Common myeloid progenitor, CD34-positive (primary cell): ENCODE measurements at regions not wholly inside any gene's neighbourhood (a gene's known extent, or its start where the extent isn't known, plus 50 kb on each side); places are given as distances from the start of the nearest gene placed in this dataset.

Experiments used
- CTCF ChIA-PET: fragments of 350-600 bp; sonication (Branson Sonifier 250); formaldehyde crosslinking; loops from one replicate; lab custom pipeline; 2021; ENCODE audit warnings: antibody characterized with exemption; lab: Charles Lee
- POLR2A ChIA-PET: fragments of 350-600 bp; sonication (Branson Sonifier 250); formaldehyde crosslinking; loops from one replicate; lab custom pipeline; 2021; ENCODE audit warnings: antibody characterized with exemption; lab: Charles Lee
- DNase-seq, 3 donors: peaks; one replicate each; pipeline versions ENCODE4 v3.0.0 to v3.0.0-alpha.2; 2013
- H3K27ac ChIP-seq, 2 experiments: 1 replicate in 1 of 2; 2 replicates in 1 of 2; pipeline ENCODE4 v1.7.0; 2013; ENCODE audit warnings: inconsistent platforms in 2 of 2, low read length in 2 of 2, mild to moderate bottlenecking in 2 of 2, low read depth in 1 of 2, moderate library complexity in 1 of 2; ENCODE audit not compliant: severe bottlenecking in 2 of 2, insufficient read depth in 1 of 2, poor library complexity in 1 of 2
- H3K27me3 ChIP-seq, 5 experiments: replicated peaks in 2 of 5; 1 replicate in 3 of 5; 2 replicates in 2 of 5; pipeline versions ENCODE4 v1.6.1 to v1.7.0; 2013; ENCODE audit warnings: low read length in 4 of 5, mild to moderate bottlenecking in 2 of 5, moderate library complexity in 2 of 5, inconsistent platforms in 1 of 5; ENCODE audit not compliant: insufficient read depth in 5 of 5, control insufficient read depth in 4 of 5
- H3K36me3 ChIP-seq, 4 experiments: 1 replicate in 2 of 4; 2 replicates in 2 of 4; pipeline versions ENCODE4 v1.6.1 to v1.7.0; 2013; ENCODE audit warnings: low read length in 3 of 4, control low read depth in 1 of 4, mild to moderate bottlenecking in 1 of 4; ENCODE audit not compliant: control insufficient read depth in 4 of 4, insufficient read depth in 4 of 4
- H3K4me1 ChIP-seq, 4 experiments: 1 replicate in 3 of 4; 2 replicates in 1 of 4; pipeline versions ENCODE4 v1.6.1 to v1.7.1; 2013; ENCODE audit warnings: low read length in 3 of 4, mild to moderate bottlenecking in 3 of 4, control low read depth in 1 of 4, inconsistent platforms in 1 of 4, moderate library complexity in 1 of 4; ENCODE audit not compliant: control insufficient read depth in 4 of 4, insufficient read depth in 4 of 4; ENCODE audit errors: control extremely low read depth in 1 of 4
- H3K4me3 ChIP-seq, 7 experiments: 1 replicate in 4 of 7; 2 replicates in 3 of 7; pipeline versions ENCODE4 v1.5.1 to v1.7.0; 2013; ENCODE audit warnings: mild to moderate bottlenecking in 7 of 7, low read length in 6 of 7, moderate library complexity in 6 of 7, inconsistent platforms in 2 of 7, low read depth in 2 of 7, control low read depth in 1 of 7; ENCODE audit not compliant: insufficient read depth in 4 of 7, control insufficient read depth in 1 of 7; ENCODE audit errors: extremely low read depth in 1 of 7
- H3K9me3 ChIP-seq, 5 experiments: 1 replicate in 4 of 5; 2 replicates in 1 of 5; pipeline versions ENCODE4 v1.6.1 to v1.7.1; 2013; ENCODE audit warnings: low read length in 4 of 5, mild to moderate bottlenecking in 2 of 5, inconsistent platforms in 1 of 5, low read depth in 1 of 5, moderate library complexity in 1 of 5; ENCODE audit not compliant: control insufficient read depth in 4 of 5, insufficient read depth in 2 of 5; ENCODE audit errors: control extremely low read depth in 1 of 5
- WGBS: methylation state at CpG from one replicate; pipeline ENCODE4 v1.1.5; 2013; ENCODE audit not compliant: insufficient coverage; 5-methylcytosine and 5-hydroxymethylcytosine counted together

GRCh38 chr1:48055876-48056764 is 58.9 kb upstream of the TRABD2B start:
- DNase-seq, result no peak
- WGBS, result 76% methylated on average over 6 of the region's 9 CpGs
- Histone ChIP-seq H3K27ac (no peak overlapping the region), H3K27me3 (peaks cover 0 to 13% (median 0%) of the 10 kb centered on the region in 5 experiments), H3K4me3 (no peak overlapping the region), H3K36me3 (no peaks in the 10 kb centered on the region), H3K4me1 (peaks cover 0 to 4% (median 0%) of the 10 kb centered on the region in 4 experiments), H3K9me3 (no peaks in the 10 kb centered on the region)
- ChIA-PET POLR2A (no interaction called here), CTCF (interaction anchor here (0.6 kb wide), 1 partner anchor 11 kb away, joined by 3 read pairs; no protein-coding TSS in a partner anchor)

DNA sequence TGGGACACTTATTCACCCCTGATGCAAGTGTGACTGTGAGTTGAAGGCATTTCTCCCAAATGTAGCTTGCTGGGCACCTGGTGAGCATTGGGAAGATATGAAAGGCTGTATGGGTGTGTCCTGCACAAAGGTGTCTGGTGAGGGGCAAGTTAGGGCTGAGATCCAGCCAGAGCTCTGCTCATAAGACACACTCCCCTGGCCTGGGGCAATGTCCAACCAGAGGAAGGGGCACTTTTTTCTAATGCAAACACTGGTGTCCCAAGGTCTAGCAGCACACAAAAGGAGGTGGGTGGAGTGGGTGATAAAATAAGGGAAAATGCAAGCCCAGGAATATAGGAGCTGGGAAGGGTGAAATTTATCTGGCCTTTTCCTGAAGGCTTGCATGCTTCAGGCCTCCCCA is 57.0 kb upstream of the TRABD2B start:
- Histone ChIP-seq H3K27me3 (peaks cover 0 to 13% (median 4%) of the 10 kb centered on the region in 5 experiments), H3K4me1 (no peaks in the 10 kb centered on the region), H3K36me3 (no peaks in the 10 kb centered on the region), H3K9me3 (no peaks in the 10 kb centered on the region), H3K4me3 (no peak overlapping the region), H3K27ac (no peak overlapping the region)
- POLR2A ChIA-PET, result no interaction called here
- CTCF ChIA-PET, result interaction anchor here (1.3 to 2.0 kb wide), 3 partner anchors 8 to 26 kb away, joined by 3 to 7 read pairs (median 4); no protein-coding TSS in a partner anchor
- no peak for DNase-seq

DNA sequence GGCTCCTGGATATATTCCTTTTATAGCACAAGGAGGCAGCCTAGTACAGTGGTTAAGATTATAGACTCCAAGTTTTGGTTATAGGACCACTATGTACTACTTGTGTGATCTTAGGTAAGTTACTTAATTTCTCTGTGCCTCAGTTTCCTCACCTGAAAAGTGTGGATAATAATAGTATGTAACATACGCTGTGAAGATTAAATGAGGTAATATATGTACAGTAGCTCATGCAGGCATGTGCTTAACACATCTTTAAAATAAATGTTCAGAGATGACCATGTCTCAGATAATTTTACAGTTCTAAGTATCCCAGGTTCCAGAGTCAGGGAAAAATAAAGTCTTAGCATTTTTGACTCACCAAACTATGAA is 55.7 kb upstream of the TRABD2B start:
- Histone ChIP-seq H3K4me3 (no peak overlapping the region), H3K27me3 (peaks cover 0 to 13% (median 4%) of the 10 kb centered on the region in 5 experiments), H3K36me3 (no peaks in the 10 kb centered on the region), H3K9me3 (no peaks in the 10 kb centered on the region), H3K4me1 (no peaks in the 10 kb centered on the region), H3K27ac (no peak overlapping the region)
- no CpG with 5 or more reads among the region's 1 CpG for WGBS
- DNase-seq, result no peak
- ChIA-PET POLR2A (no interaction called here), CTCF (interaction anchor here (1.3 to 2.0 kb wide), 4 partner anchors 9 to 58 kb away, joined by 3 to 7 read pairs (median 4); partner anchors contain the start of gene TRABD2B)

DNA sequence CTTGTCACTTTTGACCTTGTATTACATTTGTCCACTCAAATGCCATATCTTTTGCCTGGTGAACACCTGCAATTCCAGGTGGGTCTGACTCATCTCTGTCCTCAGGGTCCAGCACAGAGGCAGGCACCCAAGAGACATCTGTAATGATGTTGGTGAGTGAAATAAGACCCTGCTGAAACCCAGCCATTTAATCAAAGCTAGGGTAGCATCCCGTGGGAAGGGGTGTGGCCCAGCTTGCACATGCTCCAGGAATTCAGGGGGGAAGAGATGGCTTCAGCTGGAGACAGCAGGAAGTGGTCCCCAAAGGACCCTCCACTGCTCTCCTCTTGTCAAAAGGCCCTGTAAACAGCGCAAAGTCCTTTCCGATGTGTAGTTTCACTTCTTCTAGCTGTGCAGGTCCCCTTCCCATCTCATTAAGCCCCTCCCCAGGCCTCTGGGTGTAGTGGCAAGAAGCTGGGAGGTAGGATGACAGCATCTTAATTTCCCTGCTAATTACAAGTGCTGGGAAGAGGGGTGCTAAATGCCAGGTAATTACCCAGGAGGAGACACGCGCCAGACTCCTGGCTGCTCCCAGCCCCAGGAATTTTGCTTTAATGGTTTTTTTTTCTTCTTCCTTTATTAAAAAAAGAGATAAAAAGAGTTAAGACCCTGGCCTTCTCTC is 54.4 kb upstream of the TRABD2B start:
- ChIA-PET CTCF (interaction anchor here (1.4 kb wide), 1 partner anchor 54 kb away, joined by 4 read pairs; the partner anchor contains the start of gene TRABD2B), POLR2A (no interaction called here)
- no peak for DNase-seq
- H3K4me1 ChIP-seq, result no peaks in the 10 kb centered on the region
- H3K9me3 ChIP-seq, result no peaks in the 10 kb centered on the region
- H3K27me3 ChIP-seq, result peaks cover 0 to 13% (median 4%) of the 10 kb centered on the region in 5 experiments
- H3K36me3 ChIP-seq, result no peaks in the 10 kb centered on the region
- no peak overlapping the region for H3K27ac ChIP-seq
- no peak overlapping the region for H3K4me3 ChIP-seq
- WGBS, result 78% methylated on average over 1 of the region's 5 CpGs

GRCh38 chr1:48049823-48050535 is 52.8 kb upstream of the TRABD2B start:
- Histone ChIP-seq H3K9me3 (no peaks in the 10 kb centered on the region), H3K27ac (no peak overlapping the region), H3K4me1 (no peaks in the 10 kb centered on the region), H3K27me3 (peaks cover 0 to 8% (median 4%) of the 10 kb centered on the region in 5 experiments), H3K36me3 (no peaks in the 10 kb centered on the region), H3K4me3 (no peak overlapping the region)
- 100% methylated on average over 7 of the region's 8 CpGs for WGBS
- DNase-seq, result no peak
- ChIA-PET POLR2A (no interaction called here), CTCF (no interaction called here)

DNA sequence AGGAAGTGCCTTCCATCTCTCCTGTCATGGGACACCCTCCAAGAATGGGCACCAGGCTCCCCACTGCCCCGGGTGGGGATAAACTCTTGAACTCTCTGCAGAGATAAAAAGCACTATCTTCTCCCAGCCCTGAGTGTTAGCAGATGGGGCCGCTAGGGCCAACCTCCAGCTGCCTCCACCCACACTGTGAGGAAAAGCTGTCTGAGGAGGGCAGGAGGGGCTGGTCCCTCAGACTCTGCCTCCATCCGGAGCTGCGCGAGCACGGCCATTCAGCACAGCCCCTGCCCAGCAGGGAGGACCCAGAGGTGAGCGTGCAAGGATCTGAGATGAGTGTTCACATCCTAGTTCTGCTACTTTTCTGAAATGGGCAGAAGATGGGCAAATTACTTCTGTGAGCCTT is 51.8 kb upstream of the TRABD2B start:
- no peak for DNase-seq
- no peaks in the 10 kb centered on the region for H3K36me3 ChIP-seq
- peaks cover 0 to 8% (median 3%) of the 10 kb centered on the region in 5 experiments for H3K27me3 ChIP-seq
- WGBS, result 69% methylated on average over 3 of the region's 7 CpGs
- H3K4me1 ChIP-seq, result no peaks in the 10 kb centered on the region
- H3K9me3 ChIP-seq, result no peaks in the 10 kb centered on the region
- no peak overlapping the region for H3K27ac ChIP-seq
- ChIA-PET CTCF (no interaction called here), POLR2A (no interaction called here)
- no peak overlapping the region for H3K4me3 ChIP-seq
